ENCODE measurements at regions not wholly inside any gene's neighbourhood (a gene's known extent, or its start where the extent isn't known, plus 50 kb on each side); places are given as distances from the start of the nearest gene placed in this dataset.
"Not testable (repeated sequence)": the region's sequence is repeated elsewhere in the genome, so short reads cannot be mapped to it uniquely, and the experiment has no call there.

GRCh38 chr2:147424766-147425165, 420.1 kb upstream of the ACVR2A start:
- H3K4me3 ChIP-seq = no peak overlapping the region
- no peaks in the 10 kb centered on the region for H3K9me3 ChIP-seq
- H3K27ac ChIP-seq = no peak overlapping the region
- no peak for TF ChIP-seq POLR2AphosphoS5 (IDR thresholded peaks at IDR 0.05)
- no peak for TF ChIP-seq EP300 (IDR thresholded peaks at IDR 0.05)
- TF ChIP-seq POLR2A (IDR thresholded peaks at IDR 0.05) = no peak
- TF ChIP-seq CTCF (IDR thresholded peaks at IDR 0.05) = no peak
- H3K4me1 ChIP-seq = no peaks in the 10 kb centered on the region
- no peak for ATAC-seq
- no peaks in the 10 kb centered on the region for H3K27me3 ChIP-seq
- WGBS, 2 donors (ENCODE audit: low coverage in 1 of 2) = 57 to 73% methylated on average over 1 of the region's 1 CpG
- H3K36me3 ChIP-seq = no peaks in the 10 kb centered on the region

GRCh38 chr2:147420947-147421675, 423.7 kb upstream of the ACVR2A start:
- 73 to 100% methylated on average over 1 of the region's 1 CpG for WGBS, 2 donors (ENCODE audit: low coverage in 1 of 2)
- H3K9me3 ChIP-seq = no peaks in the 10 kb centered on the region
- H3K27ac ChIP-seq = no peak overlapping the region
- H3K27me3 ChIP-seq = no peaks in the 10 kb centered on the region
- no peak overlapping the region for H3K4me3 ChIP-seq
- TF ChIP-seq POLR2AphosphoS5 (IDR thresholded peaks at IDR 0.05) (no peak), EP300 (IDR thresholded peaks at IDR 0.05) (no peak), POLR2A (IDR thresholded peaks at IDR 0.05) (no peak), CTCF (IDR thresholded peaks at IDR 0.05) (no peak)
- H3K36me3 ChIP-seq = no peaks in the 10 kb centered on the region
- no peaks in the 10 kb centered on the region for H3K4me1 ChIP-seq
- no peak for ATAC-seq

- Histone ChIP-seq H3K36me3 (no peaks in the 10 kb centered on the region), H3K4me1 (no peaks in the 10 kb centered on the region), H3K27me3 (no peaks in the 10 kb centered on the region), H3K4me3 (no peak overlapping the region), H3K9me3 (no peaks in the 10 kb centered on the region), H3K27ac (no peak overlapping the region)
- TF ChIP-seq POLR2AphosphoS5 (IDR thresholded peaks at IDR 0.05) (no peak), POLR2A (IDR thresholded peaks at IDR 0.05) (no peak), EP300 (IDR thresholded peaks at IDR 0.05) (no peak), CTCF (IDR thresholded peaks at IDR 0.05) (no peak)
- ATAC-seq = no peak
- WGBS, 2 donors (ENCODE audit: low coverage in 1 of 2) = 52 to 71% methylated on average over 1 to 7 of the region's 7 CpGs
These were observed 424.3 kb upstream of the ACVR2A start for GRCh38 chr2:147420517-147420916.

- no peaks in the 10 kb centered on the region for H3K36me3 ChIP-seq
- no peaks in the 10 kb centered on the region for H3K27me3 ChIP-seq
- no peak overlapping the region for H3K27ac ChIP-seq
- no peak for TF ChIP-seq EP300 (IDR thresholded peaks at IDR 0.05)
- no peak for TF ChIP-seq POLR2A (IDR thresholded peaks at IDR 0.05)
- no peak for TF ChIP-seq POLR2AphosphoS5 (IDR thresholded peaks at IDR 0.05)
- TF ChIP-seq CTCF (IDR thresholded peaks at IDR 0.05) = no peak
- WGBS, 2 donors (ENCODE audit: low coverage in 1 of 2) = 81 to 86% methylated on average over 2 to 3 of the region's 4 CpGs
- H3K9me3 ChIP-seq = peaks cover 0 to 6% (median 0%) of the 10 kb centered on the region in 3 donors
- no peak overlapping the region for H3K4me3 ChIP-seq
- no peaks in the 10 kb centered on the region for H3K4me1 ChIP-seq
- no peak for ATAC-seq
These were observed 428.7 kb upstream of the ACVR2A start for GRCh38 chr2:147416099-147416498.

- not testable (repeated sequence) for H3K27ac ChIP-seq, H3K4me3 ChIP-seq, H3K36me3 ChIP-seq, H3K9me3 ChIP-seq, ATAC-seq, H3K27me3 ChIP-seq, H3K4me1 ChIP-seq
- WGBS, 2 donors (ENCODE audit: low coverage in 1 of 2) = 70% methylated on average over 1 of the region's 1 CpG; no CpG with 5 or more reads in 1 of the 2 donors
These were observed 430.2 kb upstream of the ACVR2A start for GRCh38 chr2:147414656-147415055.
